Suppressor macrophage treated with lipopolysaccharide for 4 hours (primary cell): ENCODE measurements at regions not wholly inside any gene's neighbourhood (a gene's known extent, or its start where the extent isn't known, plus 50 kb on each side); places are given as distances from the start of the nearest gene placed in this dataset.
"Not testable (repeated sequence)": the region's sequence is repeated elsewhere in the genome, so short reads cannot be mapped to it uniquely, and the experiment has no call there.

Source experiments
- DNase-seq: peaks from one replicate; pipeline ENCODE4 v3.0.0-alpha.2; 2020

GRCh38 chr3:27629366-27629765, 92.8 kb downstream of the EOMES start:
- DNase-seq, result no peak

DNA sequence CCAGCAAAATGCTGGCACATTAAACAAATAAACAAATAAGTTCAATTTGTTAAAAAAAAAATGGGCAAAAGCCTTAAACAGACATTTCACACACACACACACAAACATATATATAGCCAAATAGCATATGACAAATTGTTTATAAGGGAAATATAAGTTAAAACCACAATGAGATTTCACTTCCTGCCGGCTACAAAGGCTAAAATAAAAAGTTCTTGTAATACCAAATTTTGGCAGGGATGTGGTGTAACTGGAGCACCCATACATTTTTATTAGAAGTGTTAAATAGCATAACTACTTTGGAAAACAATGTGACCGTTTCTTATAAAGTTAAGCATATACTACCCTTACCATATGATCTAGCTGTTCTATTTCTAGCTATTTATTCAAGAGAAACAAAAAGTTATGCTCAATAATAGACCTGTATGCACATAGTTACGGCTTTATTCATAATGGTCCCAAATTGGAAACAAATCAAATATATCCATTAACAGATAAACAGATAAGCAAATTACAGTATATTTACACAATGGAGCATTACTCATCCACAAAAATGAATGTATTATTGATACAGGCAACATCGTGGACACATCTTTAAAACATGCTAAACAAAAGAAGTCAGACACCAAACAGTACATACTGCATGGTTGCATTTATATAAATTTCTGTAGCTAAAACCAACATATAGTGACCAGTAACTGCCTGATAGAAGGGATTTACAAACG, 93.9 kb downstream of the EOMES start:
- DNase-seq, result peak; percentile 31

DNA sequence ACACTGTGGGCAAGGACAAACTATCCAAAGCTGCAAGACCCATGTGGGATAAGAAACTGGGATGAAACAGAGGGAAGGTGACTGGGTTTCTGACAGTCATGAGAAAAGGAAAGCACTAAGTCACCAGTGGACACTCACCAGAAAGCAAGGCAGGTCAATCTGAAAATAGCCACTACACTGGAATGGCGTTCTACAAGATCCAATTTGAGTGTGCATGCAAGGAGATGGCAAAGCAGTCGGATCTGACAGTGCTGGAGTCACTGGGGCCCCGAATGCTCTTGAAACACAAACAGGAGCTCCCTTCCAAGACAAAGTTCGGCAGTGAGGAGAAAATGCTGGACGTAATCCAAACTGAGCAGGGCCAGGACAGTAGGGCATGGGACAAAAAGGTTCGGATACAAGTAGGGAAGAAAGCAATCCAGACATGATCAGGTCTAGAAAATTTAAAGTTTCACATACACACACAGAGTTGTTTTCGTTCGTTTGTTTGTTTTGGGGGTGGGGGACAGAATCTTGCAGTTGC, 95.5 kb downstream of the EOMES start:
- no peak for DNase-seq

- no peak for DNase-seq
Measured at GRCh38 chr3:27625864-27626263, 96.3 kb downstream of the EOMES start.

GRCh38 chr3:27623085-27623753, 98.9 kb downstream of the EOMES start:
- peak; percentile 59 for DNase-seq

- DNase-seq, result no peak
Measured at GRCh38 chr3:27617552-27617951, 104.6 kb downstream of the EOMES start.

- DNase-seq, result no peak
Measured at GRCh38 chr3:27616031-27616430, 106.1 kb downstream of the EOMES start.

GRCh38 chr3:27615555-27615954, 106.6 kb downstream of the EOMES start:
- no peak for DNase-seq

DNA sequence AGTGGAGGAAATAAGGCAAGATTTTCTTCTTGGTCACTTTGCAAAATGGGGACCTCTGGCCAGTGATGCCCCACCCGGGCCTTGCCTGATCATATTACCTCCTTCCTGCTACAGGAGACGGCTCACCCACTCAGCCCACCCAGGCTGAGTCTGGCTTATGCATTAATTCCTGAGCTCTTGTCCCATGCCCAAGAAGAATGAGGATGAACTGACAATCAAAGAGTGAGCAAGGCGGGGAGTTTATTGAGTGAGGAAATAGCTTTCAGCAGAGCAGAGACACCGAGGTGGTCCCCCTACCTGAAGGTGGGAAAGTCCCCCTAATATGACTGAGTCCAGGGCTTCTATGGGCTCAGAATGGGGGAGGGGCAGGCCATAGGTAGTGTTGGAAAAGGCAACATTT, 107.5 kb downstream of the EOMES start:
- DNase-seq, result no peak

- DNase-seq, result no peak
Measured at GRCh38 chr3:27613846-27614500, 108.2 kb downstream of the EOMES start.

GRCh38 chr3:27610800-27611525, 111.2 kb downstream of the EOMES start:
- DNase-seq, result no peak

DNA sequence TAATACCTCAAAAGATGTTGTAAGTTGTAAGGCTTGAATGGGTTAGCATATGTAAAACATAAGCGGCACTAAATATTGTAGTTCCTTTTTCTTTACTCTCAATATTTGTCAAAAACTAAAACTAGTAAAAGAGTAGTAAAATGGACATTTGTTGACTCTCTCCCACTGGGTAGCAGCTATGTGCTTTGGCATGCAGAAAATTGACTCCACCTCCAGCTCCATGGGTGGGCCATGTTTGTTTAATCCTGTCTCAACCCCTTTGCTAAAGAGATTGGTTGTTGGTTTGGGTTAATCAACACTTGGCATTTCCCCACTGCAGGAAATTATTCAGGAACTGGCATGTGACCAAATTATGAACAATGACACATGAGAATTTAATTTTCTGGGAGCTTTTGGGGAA, 114.8 kb downstream of the EOMES start:
- DNase-seq, result peak; percentile 35

- DNase-seq, result no peak
Measured at GRCh38 chr3:27606537-27606936, 115.6 kb downstream of the EOMES start.

- not testable (repeated sequence) for DNase-seq
Measured at GRCh38 chr3:27601311-27601710, 117.1 kb upstream of the SLC4A7 start.

DNA sequence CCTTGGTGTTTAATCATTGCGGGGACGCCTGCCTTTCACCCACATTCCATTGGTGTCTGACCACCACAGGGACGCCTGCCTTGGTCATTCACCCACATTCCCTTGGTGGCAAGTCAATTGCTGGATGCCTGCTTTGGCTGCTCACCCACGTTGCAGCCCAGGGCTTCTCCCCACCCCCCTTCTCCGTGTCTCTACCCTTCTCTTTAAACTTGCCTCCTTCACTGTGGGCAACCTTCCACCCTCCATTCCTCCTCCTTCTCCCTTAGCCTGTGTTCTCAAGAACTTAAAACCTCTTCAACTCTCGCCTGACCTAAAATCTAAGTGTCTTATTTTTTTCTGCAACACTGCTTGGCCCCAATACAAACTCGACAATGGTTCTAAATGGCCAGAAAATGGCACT, 115.6 kb upstream of the SLC4A7 start:
- DNase-seq, result not testable (repeated sequence)

DNA sequence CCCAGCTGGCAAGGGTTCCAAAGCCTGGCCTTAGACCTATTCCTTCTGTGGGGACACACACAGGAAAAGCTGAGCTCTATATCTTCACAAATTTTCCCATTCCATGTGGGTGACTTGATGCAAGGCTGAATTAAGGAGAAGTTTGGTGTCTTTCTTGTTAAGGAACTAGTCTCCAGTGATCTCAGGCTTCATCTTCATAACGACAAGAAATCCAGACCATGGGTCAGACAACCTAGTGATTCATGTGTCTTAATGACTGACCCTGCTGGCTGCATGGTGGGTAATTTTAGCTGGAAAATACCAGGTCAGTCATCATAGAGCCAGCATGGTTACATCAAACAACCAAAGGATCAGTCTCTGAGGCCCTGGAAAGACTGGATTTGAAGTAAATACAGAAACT, 112.7 kb upstream of the SLC4A7 start:
- peak; percentile 84 for DNase-seq

- DNase-seq, result peak; percentile 85
Measured at GRCh38 chr3:27596334-27596841, 112.2 kb upstream of the SLC4A7 start.

GRCh38 chr3:27594096-27594690, 110.0 kb upstream of the SLC4A7 start:
- no peak for DNase-seq

GRCh38 chr3:27593173-27593572, 109.0 kb upstream of the SLC4A7 start:
- no peak for DNase-seq

DNA sequence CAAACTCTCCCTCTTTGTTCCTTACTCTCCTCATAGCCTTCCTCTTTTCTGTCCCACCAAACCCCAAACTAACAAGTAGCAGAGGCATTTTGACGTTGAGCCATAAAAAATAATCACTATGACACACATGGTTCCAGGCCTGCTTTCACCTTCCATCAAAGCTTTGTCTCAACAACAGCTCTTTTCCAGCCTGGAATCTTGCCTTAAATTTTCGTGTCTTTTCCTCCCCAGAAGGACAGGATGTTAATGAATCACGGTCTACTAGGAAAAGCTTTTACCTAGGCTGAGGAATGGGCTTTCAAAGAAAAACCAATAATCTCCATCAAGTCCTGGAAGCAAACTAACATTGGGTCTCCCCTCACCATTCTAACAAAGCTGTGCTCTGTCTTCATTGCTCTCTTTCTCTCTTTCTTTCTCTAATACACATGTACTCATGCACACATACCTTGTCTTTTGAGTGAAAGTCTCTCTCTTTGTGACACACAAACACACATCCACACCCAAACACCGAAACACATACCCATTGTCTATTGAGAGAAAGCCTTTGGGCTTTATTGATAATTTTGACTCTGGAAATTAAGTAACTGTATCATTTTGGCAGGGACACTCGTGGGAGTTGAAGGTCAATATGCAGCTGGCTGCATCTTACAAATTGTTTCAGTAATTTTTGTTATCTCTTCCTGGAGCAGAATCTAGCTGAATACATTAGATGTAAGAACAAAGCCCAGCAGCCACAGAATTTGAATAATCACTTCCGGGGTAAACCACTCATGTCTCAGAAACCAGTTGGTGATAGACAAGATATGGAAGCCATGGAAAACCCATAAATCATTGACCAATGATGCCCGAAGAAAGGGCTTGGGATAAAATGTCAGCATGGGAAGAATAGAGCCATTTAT, 107.4 kb upstream of the SLC4A7 start:
- peak; percentile 34 for DNase-seq
